Lung (tissue), 11 donors: ENCODE measurements at regions not wholly inside any gene's neighbourhood (a gene's known extent, or its start where the extent isn't known, plus 50 kb on each side); places are given as distances from the start of the nearest gene placed in this dataset.
A peak's percentile ranks its signal among the peaks of the same experiment; 100 is the strongest.

Experiments used
- ATAC-seq: fragments of 200-7000 bp; cut with Tn5 transposase; one replicate; pipeline ENCODE4 v1.9.1; 2020; ENCODE audit warnings: moderate number of reproducible peaks; ENCODE audit not compliant: insufficient read depth, low FRiP score
- DNase-seq, 3 donors: peaks; one replicate each; pipeline ENCODE4 v3.0.0-alpha.2; 2013 to 2017
- H3K27ac ChIP-seq, 2 donors: one replicate each; pipeline ENCODE4 v1.5.1; 2013; ENCODE audit warnings: mild to moderate bottlenecking in 2 of 2, moderate library complexity in 2 of 2, control low read depth in 1 of 2, inconsistent platforms in 1 of 2, low read depth in 1 of 2, low read length in 1 of 2
- H3K27me3 ChIP-seq, 3 donors: one replicate each; pipeline ENCODE4 v1.5.1; 2013; ENCODE audit warnings: low read length in 2 of 3; ENCODE audit not compliant: control insufficient read depth in 3 of 3, insufficient read depth in 3 of 3
- H3K36me3 ChIP-seq, 4 donors: one replicate each; pipeline ENCODE4 v1.5.1; 2013; ENCODE audit warnings: low read length in 4 of 4, mild to moderate bottlenecking in 1 of 4, moderate library complexity in 1 of 4; ENCODE audit not compliant: control insufficient read depth in 4 of 4, insufficient read depth in 4 of 4
- H3K4me1 ChIP-seq, 5 donors: one replicate each; pipeline ENCODE4 v1.5.1; 2013; ENCODE audit warnings: low read length in 5 of 5, mild to moderate bottlenecking in 2 of 5, moderate library complexity in 1 of 5; ENCODE audit not compliant: control insufficient read depth in 5 of 5, insufficient read depth in 5 of 5
- H3K4me3 ChIP-seq: one replicate; pipeline ENCODE4 v1.5.1; 2013; ENCODE audit warnings: mild to moderate bottlenecking, control low read depth, moderate library complexity
- H3K9ac ChIP-seq, 2 donors: one replicate each; pipeline ENCODE4 v1.5.1; 2013; ENCODE audit warnings: low read length in 2 of 2, control low read depth in 1 of 2; ENCODE audit not compliant: insufficient read depth in 1 of 2
- H3K9me3 ChIP-seq, 4 donors: one replicate each; pipeline ENCODE4 v1.5.1; 2013; ENCODE audit warnings: low read length in 3 of 4, mild to moderate bottlenecking in 1 of 4, moderate library complexity in 1 of 4; ENCODE audit not compliant: control insufficient read depth in 4 of 4, insufficient read depth in 3 of 4
- WGBS, 2 donors: extraction: QIAGEN DNeasy Blood & Tissue Kit; methylation state at CpG; one replicate each; pipeline ENCODE4 v1.1.7; 2013; 5-methylcytosine and 5-hydroxymethylcytosine counted together
- TF ChIP-seq, protein P1 (sequence below): IDR thresholded peaks from 2 replicates; pipeline ENCODE4 v1.5.1; 2012; ENCODE audit warnings: mild to moderate bottlenecking; ENCODE audit errors: control extremely low read depth, extremely low read depth
- donor health status: control.
- donor health status: control.
- donor health status: Bipolar disorder and iron deficiency.
- donor health status: healthy.
- donor health status: DM: yes; HTN: yes; CAD: no.

DNA sequence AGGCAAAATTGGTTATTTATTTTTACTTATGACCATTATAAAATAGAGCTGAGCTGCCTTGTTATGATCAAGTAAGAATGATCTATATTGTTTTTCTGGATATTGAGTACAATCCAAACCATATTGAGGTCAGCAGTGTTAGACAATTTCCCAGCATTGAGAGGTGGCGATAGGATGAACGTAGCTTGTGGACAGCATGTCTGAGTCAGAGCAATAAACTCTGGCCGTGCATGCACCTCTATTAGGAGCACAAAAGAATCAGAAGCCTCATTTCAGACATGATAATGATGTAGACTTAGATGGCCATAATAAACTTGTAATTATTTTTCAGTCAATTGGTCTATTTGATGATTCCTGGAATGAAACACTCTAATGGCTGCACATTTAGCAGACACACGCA, 491.6 kb downstream of the RIT2 start:
- DNase-seq (no peak), ATAC-seq (no peak)
- H3K27me3 ChIP-seq, result no peaks in the 10 kb centered on the region
- TF ChIP-seq, protein P1, sequence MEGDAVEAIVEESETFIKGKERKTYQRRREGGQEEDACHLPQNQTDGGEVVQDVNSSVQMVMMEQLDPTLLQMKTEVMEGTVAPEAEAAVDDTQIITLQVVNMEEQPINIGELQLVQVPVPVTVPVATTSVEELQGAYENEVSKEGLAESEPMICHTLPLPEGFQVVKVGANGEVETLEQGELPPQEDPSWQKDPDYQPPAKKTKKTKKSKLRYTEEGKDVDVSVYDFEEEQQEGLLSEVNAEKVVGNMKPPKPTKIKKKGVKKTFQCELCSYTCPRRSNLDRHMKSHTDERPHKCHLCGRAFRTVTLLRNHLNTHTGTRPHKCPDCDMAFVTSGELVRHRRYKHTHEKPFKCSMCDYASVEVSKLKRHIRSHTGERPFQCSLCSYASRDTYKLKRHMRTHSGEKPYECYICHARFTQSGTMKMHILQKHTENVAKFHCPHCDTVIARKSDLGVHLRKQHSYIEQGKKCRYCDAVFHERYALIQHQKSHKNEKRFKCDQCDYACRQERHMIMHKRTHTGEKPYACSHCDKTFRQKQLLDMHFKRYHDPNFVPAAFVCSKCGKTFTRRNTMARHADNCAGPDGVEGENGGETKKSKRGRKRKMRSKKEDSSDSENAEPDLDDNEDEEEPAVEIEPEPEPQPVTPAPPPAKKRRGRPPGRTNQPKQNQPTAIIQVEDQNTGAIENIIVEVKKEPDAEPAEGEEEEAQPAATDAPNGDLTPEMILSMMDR, result no peak
- H3K27ac ChIP-seq, result no peak overlapping the region
- no peak overlapping the region for H3K9ac ChIP-seq
- no peaks in the 10 kb centered on the region for H3K9me3 ChIP-seq
- WGBS, 2 donors, result 88 to 90% methylated on average over 4 of the region's 4 CpGs
- H3K36me3 ChIP-seq, result no peaks in the 10 kb centered on the region
- H3K4me1 ChIP-seq, result no peaks in the 10 kb centered on the region
- no peak overlapping the region for H3K4me3 ChIP-seq

GRCh38 chr18:42632801-42633200, 482.7 kb downstream of the RIT2 start:
- ATAC-seq (no peak), DNase-seq (no peak)
- no peaks in the 10 kb centered on the region for H3K9me3 ChIP-seq
- TF ChIP-seq, protein P1, result no peak
- H3K9ac ChIP-seq, result no peak overlapping the region
- no peak overlapping the region for H3K27ac ChIP-seq
- H3K4me3 ChIP-seq, result no peak overlapping the region
- no peaks in the 10 kb centered on the region for H3K27me3 ChIP-seq
- no peaks in the 10 kb centered on the region for H3K36me3 ChIP-seq
- 49 to 69% methylated on average over 1 of the region's 1 CpG for WGBS, 2 donors
- H3K4me1 ChIP-seq, result no peaks in the 10 kb centered on the region

DNA sequence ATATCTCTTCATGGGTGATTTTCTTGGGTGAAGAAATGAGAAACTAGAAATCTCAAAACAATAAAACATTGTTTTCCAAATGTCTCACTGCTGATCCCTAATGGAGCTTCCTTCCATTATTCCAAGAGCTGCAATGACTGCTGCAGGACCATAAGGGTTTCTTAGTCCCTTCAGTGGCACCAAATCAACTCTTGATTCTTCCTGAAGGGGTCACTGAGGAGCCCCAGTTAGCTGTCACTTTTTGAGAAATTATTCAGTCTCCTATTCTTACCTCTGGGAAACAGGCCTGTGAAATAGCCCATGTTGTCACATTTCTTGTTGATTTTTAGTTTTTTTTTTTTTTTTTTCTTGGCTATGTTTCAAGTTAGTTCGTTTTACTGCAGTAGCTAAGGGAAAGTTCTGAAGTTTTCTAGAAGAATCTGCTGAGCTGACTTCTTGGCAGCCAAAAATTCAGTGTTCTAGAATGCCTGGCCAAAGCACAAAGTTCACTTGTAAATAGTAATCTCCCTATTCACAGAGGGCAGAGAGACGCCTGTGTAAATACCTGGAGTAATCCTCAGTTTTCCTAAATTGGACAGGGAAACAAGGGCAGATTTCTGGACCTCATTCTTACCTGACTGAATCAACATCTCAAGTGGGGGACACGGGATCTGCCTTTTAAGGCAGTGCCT, 480.0 kb downstream of the RIT2 start:
- TF ChIP-seq, protein P1, result no peak
- H3K9me3 ChIP-seq, result no peaks in the 10 kb centered on the region
- DNase-seq (peak in 1 of 3 donors; percentile 13), ATAC-seq (no peak)
- no peak overlapping the region for H3K4me3 ChIP-seq
- no peak overlapping the region for H3K27ac ChIP-seq
- no peaks in the 10 kb centered on the region for H3K4me1 ChIP-seq
- H3K9ac ChIP-seq, result no peak overlapping the region
- no peaks in the 10 kb centered on the region for H3K36me3 ChIP-seq
- WGBS, 2 donors, result 48 to 64% methylated on average over 3 of the region's 3 CpGs
- no peaks in the 10 kb centered on the region for H3K27me3 ChIP-seq

- Histone ChIP-seq H3K4me3 (no peak overlapping the region), H3K27me3 (no peaks in the 10 kb centered on the region), H3K9me3 (no peaks in the 10 kb centered on the region), H3K4me1 (no peaks in the 10 kb centered on the region), H3K9ac (no peak overlapping the region), H3K36me3 (no peaks in the 10 kb centered on the region), H3K27ac (no peak overlapping the region)
- ATAC-seq, result no peak
- DNase-seq, result no peak
- TF ChIP-seq, protein P1, result no peak
- WGBS, 2 donors, result 85 to 94% methylated on average over 2 of the region's 2 CpGs
These were observed 479.2 kb downstream of the RIT2 start for GRCh38 chr18:42636309-42636708.
